H1 (cell line): ENCODE measurements at regions not wholly inside any gene's neighbourhood (a gene's known extent, or its start where the extent isn't known, plus 50 kb on each side); places are given as distances from the start of the nearest gene placed in this dataset.
"Not testable (repeated sequence)": the region's sequence is repeated elsewhere in the genome, so short reads cannot be mapped to it uniquely, and the experiment has no call there.

Experiments used
- JUND ChIP-seq: IDR thresholded peaks from 2 replicates; pipeline ENCODE4 v1.6.1; 2011; ENCODE audit warnings: mild to moderate bottlenecking, improper control_type of control experiment, low read length
- NANOG ChIP-seq: IDR thresholded peaks from 2 replicates; pipeline ENCODE4 v1.6.1; 2011; ENCODE audit warnings: low read length, low read depth, mild to moderate bottlenecking, inconsistent platforms; ENCODE audit not compliant: insufficient read depth, poor library complexity, severe bottlenecking
- POLR2A ChIP-seq, 2 experiments: IDR thresholded peaks; 1 replicate in 1 of 2; 2 replicates in 1 of 2; pipeline ENCODE4 v1.6.1; 2011; ENCODE audit warnings: low read depth in 2 of 2, low read length in 2 of 2, mild to moderate bottlenecking in 2 of 2; ENCODE audit errors: control extremely low read depth in 1 of 2
- ZNF274 ChIP-seq: IDR thresholded peaks from 2 replicates; pipeline ENCODE4 v1.7.0; 2012; ENCODE audit warnings: low read length, borderline replicate concordance; ENCODE audit errors: extremely low read depth
- TF ChIP-seq, protein P1 (sequence below): IDR thresholded peaks from 2 replicates; pipeline ENCODE4 v1.6.1; 2011; ENCODE audit warnings: low read depth, mild to moderate bottlenecking, low read length; ENCODE audit not compliant: insufficient read depth
- TF ChIP-seq, protein P2 (sequence below): IDR thresholded peaks from 2 replicates; pipeline ENCODE4 v1.6.1; 2012; ENCODE audit warnings: low read length, inconsistent platforms

DNA sequence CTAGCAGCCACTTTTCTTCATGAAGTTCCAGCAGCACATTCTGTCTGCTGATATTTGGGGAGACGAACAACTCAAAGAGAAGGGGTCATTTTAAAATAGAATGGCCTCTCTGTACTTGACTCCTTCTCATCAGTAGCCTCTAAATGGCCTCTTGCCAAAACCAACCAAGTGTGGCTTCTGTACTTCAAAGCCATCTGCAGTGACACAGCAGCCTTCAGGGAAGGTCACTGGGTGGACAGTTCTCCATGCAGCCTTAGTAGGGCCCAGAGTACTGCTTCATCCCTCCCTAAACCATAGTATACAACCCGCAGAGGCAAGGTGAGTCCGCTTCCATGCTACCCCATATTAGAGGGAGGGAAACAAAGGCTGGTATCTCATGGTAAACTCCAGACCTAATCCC is 249.2 kb upstream of the NBPF12 start:
- TF ChIP-seq, protein P1, sequence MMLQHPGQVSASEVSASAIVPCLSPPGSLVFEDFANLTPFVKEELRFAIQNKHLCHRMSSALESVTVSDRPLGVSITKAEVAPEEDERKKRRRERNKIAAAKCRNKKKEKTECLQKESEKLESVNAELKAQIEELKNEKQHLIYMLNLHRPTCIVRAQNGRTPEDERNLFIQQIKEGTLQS = not testable (repeated sequence)
- TF ChIP-seq JUND; ZNF274; POLR2A (IDR thresholded peaks at IDR 0.05; ENCODE audit: control extremely low read depth in 1 of 2, low read depth in 2 of 2, low read length in 2 of 2); NANOG: not testable (repeated sequence)
- TF ChIP-seq, protein P2, sequence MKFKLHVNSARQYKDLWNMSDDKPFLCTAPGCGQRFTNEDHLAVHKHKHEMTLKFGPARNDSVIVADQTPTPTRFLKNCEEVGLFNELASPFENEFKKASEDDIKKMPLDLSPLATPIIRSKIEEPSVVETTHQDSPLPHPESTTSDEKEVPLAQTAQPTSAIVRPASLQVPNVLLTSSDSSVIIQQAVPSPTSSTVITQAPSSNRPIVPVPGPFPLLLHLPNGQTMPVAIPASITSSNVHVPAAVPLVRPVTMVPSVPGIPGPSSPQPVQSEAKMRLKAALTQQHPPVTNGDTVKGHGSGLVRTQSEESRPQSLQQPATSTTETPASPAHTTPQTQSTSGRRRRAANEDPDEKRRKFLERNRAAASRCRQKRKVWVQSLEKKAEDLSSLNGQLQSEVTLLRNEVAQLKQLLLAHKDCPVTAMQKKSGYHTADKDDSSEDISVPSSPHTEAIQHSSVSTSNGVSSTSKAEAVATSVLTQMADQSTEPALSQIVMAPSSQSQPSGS = not testable (repeated sequence)
